ENCODE measurements at regions not wholly inside any gene's neighbourhood (a gene's known extent, or its start where the extent isn't known, plus 50 kb on each side); places are given as distances from the start of the nearest gene placed in this dataset.
"Not testable (repeated sequence)": the region's sequence is repeated elsewhere in the genome, so short reads cannot be mapped to it uniquely, and the experiment has no call there.

DNA sequence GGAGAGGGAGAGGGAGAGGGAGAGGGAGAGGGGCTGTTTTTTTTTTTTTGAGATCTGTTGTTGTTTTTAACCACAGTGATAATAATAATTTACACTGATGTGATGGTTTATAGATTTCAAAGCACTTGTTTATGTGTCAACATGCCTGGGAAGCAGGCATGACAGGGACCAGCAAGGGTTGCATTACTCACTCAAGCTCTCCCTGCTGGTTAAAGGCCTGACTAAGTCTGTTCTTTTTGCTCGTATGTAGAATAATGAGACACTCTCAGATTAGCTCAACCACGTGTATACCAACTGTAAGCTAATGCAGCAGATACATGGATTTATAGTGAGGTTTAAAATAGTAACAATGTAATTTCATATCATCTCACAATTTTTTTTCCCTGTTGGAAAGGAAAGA lies 134.6 kb upstream of the BOD1L1 start:
- DNase-seq (ENCODE audit: low read depth in 2 of 2) = no peak

DNA sequence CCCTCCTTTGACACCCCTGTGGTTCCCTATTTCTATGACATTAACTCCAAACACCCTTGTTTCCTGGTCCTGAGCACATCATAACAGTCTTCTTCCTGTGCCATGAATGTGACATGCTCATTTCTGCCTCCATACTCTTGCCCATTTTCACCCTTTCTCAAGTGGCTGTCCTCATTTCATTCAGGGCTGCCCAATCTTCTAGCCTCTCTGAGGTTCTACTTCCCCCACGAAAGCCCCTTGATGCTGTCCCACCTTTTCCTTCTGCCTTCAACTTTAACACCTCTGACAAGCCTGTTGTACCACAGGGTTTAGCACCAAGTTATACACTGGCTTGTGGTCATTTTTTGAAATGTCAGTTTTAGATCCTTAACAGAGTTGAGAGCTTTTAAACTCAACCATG lies 136.2 kb upstream of the BOD1L1 start:
- DNase-seq (ENCODE audit: low read depth in 2 of 2) = no peak

DNA sequence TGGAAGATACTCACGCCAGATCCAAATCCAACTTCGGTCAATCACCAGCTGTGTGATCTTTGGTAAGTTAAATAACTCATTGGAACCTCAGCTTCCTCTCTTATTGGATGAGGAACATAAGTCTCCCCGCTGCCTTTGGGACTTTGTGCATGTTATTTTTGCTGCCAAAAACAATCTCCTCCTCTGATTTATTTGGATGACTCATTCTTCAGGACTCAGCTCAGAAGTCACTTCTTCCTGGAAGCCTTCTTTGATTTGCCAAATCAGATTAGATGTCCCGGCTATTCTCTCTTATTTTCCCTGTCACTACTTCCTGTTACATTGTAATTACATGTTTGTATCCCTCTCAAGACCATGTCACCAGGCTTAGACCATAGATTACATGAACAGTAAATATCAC lies 138.0 kb upstream of the BOD1L1 start:
- no peak for DNase-seq (ENCODE audit: low read depth in 2 of 2)

DNA sequence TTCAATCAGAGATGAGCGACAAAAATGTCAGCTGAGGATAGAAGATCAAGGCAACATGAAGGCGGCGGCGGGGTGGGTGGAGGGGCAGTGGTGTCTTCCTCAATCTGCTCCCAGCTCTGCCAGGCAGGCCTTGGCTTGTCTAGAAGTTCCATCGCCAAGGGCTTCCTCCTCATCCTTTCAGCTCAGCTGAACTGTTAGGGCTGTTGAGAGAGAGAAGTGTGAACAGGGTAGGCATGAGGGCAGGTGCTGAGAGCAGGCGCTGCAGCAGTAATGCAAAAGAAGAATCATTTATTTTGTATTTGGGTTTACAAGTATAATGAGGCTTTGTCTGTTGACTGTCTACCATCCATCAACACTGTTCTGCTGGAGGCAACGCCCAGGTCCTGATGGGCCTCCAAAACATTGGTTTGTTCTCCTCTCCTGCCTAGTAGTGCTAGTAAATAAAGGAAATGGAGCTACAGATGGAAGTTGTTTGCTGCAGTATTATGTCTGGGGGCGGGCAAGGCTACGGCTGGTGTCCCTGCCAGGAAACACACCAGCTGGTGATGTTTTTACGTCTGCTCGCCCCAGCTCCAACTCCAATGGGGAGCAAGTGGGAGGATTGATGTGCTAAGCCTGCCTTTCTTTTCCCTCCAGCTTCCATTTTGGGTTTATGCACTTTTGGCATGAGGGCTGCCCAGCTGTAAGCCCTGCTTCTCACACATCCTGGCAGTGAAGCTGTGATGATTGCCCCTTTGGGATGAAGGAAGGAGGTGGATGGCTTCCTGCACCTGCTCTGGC lies 139.4 kb upstream of the BOD1L1 start:
- DNase-seq (ENCODE audit: low read depth in 2 of 2) = no peak

DNA sequence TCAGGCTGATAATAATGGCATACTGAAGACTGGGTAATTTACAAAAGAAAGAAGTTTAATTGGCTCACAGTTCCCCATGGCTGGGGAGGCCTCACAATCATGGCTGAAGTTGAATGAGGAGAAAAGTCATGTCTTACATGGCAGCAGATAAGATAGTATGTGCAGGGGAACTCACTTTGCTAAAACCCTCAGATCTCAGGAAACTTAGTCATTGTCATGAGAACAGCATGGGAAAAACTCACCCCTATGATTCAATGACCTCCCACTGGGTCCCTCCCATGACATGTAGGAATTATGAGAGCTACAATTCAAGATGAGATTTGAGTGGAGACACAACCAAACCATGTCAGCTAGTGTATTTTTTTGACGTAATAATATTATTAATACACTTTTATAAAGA lies 149.8 kb upstream of the BOD1L1 start:
- DNase-seq (ENCODE audit: low read depth in 2 of 2) = no peak

DNA sequence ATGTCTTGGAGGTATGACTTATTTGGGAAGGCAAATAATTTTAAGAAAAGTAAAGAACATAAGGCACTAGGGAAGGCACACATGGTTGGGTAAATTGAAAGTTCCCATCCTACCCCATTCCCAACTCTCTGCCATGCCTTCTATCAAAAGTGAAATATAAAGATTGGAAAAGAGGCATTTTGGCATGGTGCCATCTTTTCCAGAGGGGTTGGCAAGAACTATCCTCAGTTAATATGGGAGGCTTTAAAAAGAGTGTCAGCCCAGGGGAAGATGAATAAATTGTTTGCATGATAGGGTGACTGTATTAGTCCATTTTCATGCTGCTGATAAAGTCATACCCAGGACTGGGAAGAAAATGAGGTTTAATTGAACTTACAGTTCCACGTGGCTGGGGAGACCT lies 150.8 kb upstream of the BOD1L1 start:
- DNase-seq (ENCODE audit: low read depth in 2 of 2) = no peak

DNA sequence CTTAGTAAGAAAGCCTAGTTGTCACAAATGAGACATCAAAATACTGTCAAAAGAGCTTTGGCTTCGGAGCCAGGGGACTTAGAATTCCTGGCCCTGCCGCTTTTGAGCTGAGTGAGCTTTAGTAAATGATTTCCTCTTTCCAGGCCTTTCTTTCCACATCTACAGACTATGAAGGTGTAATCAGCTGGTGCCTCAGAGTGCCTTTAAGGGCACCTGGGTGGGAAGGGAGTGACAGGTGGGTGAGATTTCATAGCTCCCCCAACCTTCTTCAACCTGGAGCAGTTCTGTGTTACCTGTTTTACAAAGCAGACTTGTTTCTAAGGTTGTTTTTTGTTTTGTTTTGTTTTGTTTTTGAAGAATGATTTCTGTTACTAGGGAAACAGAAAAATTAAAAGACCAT lies 154.7 kb upstream of the BOD1L1 start:
- no peak for DNase-seq (ENCODE audit: low read depth in 2 of 2)

DNA sequence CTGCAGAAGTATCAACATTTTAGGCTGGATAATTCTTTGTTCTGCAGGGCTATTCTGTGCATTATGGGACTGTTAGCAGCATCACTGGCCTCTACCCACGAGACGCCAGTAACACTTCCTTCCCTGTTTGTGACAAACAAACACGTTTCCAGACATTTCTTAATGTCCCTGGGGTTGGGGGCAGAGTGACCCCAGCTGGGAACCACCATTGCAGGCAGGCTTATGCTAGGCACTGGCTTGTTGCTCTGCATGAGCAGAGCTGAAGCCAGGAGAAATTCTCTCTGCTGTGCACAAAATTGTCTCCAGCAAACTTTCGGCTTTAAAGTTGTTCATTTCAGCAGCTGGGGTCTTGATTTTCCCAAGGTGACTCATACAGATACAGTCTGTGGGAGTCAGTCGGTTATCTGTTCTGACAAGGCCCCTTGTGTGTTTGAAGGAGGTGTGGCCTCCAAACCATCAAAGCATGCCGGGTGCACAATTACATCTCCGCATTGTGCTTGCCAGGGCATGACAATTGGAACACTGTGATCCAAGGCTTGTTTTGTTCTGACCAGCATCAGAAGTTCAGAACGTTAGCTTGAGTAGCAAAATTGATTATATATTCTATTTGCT lies 156.4 kb upstream of the BOD1L1 start:
- no peak for DNase-seq (ENCODE audit: low read depth in 2 of 2)

DNA sequence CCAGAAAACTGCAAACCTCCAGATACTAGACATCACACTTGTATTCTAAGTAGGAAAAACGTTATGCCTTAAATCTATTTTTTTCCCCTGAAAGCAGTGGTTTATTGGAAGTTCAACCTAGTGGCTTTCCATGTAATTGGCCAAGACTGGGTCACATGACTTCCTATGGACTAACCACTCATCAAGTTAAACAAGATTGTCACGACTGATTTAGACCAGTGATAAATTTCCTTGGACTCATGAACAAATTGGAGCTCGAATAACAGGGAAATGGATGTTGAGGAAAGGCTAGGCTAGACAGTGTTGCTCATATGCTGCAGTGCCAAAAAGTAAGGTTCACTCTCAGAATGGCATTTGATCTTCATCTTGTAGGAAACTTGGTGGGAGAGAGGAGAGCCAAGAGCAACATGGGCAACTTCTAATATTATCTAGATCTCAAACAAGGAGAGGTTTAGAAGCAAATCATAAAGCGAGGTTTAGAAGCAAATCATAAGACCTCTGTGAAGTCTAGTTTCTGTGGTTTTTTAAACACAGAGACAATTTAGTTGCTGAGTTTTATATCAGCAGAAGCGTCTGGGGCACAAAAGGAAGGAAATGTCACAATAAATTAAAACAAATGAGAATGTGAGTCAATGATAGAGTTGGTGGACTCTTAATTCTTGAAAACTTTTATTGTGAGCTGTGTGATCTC lies 165.6 kb upstream of the BOD1L1 start:
- no peak for DNase-seq (ENCODE audit: low read depth in 2 of 2)

DNA sequence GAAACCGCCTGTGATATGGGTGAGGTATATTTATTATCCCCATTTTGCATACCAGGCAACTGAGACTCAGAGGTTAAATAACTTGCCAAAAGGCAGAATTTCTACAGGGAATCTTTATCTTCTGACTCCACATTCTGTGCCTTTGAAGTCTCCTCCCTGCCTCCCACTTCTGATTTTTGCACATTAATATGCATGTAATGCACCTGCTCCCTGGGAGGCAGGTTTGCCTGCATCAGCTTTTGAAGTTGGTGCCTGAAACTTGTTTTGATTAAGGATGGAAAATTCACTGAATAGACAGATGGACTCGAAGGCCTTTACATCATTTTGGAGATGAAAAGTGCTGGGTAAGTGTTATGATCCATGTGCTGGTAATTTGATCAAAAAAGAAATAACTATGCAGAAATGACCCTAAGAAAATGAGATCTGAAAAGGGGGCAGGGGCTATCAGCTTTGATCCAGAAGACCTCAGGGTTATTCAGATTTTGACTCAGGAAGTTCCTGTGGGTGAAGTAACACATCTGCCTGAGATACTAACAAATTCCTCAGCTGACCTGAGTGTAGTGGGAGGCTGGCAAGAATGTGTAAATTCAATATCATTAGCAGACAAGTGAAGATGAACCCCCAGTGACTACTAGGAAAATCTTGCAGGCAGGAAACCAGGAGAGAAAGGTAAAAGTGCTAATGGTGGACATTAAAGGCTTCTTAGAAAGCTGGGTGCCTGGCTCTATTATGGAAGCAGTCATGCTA lies 167.5 kb upstream of the BOD1L1 start:
- no peak for DNase-seq (ENCODE audit: low read depth in 2 of 2)

DNA sequence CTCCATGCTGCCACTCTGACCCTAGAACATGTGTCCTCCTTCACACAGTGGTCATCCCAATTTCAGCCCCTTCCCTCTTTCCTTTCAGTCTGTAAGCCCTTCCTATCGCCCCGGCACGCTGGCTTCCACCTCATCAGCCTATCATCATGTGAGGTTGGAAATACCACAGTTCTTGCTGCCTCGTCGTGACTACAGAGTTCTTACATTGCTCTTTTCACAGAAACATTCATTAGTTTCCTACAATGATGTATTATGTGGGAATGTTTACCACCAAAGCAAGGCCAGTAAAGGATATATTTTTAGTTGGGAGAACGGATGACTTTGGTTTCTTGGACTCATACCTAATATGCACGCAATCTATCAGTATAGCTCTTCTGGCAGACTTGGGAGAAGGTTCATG lies 169.5 kb upstream of the BOD1L1 start:
- DNase-seq (ENCODE audit: low read depth in 2 of 2) = no peak

DNA sequence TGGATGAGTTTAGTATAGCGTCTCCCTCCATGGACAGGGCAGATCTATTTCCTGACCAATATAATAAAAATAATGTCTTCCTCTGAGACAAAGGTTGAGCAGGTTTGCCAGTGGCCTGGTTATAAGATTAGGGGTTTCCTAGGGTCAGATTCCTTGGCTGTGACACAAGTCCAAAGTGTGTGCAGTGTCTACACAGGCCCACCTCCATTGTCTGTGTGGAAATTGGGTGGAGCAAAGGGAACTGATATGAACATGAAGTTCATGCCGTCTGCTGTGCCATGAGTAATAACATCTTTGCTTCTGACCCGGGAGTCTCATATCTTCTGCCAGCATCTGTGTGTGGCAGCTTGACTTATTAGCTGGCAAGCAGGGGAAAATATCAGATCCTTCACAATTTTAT lies 187.7 kb upstream of the BOD1L1 start:
- DNase-seq (ENCODE audit: low read depth in 2 of 2) = no peak

DNA sequence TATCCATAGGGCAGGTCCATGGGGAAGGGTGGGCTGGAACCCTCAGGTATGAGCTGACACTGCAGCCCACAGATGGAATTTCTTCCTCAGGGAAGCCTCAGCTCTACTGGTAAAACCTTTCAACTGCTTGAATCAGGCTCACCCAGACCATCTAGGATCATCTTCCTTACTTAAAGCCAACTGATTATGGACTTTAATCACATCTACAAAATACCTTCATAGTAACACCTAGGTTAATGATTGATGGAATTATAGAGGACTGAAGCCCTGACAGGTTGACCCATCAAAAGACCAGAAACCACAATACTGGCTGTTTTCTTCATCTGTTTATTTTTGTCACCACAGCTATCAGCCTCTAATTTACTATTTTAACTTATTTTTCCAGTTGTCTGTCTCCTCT lies 188.9 kb upstream of the BOD1L1 start:
- DNase-seq (ENCODE audit: low read depth in 2 of 2) = no peak

DNA sequence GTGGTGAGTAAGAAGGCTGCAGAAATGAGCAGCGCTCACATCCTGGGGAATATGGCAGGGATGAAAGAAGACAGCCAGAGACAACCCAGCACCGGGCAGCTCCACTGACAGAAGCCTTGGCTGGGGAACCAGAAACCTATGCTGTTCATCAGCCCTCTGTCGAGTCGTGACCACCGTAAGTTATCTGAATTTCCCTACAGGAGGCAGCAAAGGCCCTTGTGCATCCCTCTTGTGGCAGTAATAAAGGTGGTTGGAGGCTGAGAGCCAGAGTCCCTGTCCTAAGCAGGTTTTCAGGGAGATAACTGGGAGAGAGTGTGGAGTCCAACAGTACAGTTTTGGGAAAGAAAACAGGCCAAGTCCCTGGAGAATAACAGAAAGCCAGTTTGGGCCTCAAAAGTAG lies 194.0 kb upstream of the BOD1L1 start:
- DNase-seq (ENCODE audit: low read depth in 2 of 2) = no peak

DNA sequence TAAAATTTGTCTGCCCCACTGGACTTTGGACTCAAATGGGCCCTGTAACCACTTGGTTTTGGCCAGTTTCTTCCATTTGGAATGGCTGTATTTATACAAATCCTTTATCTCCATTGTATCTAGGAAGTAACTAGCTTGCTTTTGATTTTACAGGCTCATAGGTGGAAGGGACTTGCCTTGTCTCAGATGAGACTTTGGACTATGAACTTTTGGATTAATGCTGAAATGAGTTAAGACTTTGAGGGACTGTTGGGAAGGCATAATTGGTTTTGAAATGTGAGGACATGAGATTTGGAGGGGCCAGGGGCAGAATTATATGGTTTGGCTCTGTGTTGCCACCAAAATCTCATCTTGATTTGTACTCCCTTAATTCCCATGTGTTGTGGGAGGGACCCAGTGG lies 198.3 kb upstream of the BOD1L1 start:
- not testable (repeated sequence) for DNase-seq (ENCODE audit: low read depth in 2 of 2)

DNA sequence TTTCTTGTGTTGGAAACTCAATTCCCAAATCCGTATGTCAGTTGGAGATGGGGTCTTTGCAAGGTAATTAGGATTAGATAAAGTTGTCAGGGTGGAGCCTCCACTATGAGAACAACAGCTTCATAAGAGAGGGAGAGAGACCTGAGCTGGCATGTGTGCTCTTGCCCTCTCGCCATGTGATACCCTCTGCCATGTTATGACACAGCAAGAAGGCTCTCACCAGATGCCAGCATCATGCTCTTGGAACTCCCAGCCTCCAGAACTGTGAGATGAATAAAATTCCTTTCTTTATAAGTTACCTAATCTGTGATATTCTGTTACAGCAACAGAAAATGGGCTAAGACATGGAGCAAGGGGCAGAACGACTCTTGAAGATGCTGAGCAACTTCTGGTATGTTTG lies 201.9 kb upstream of the BOD1L1 start:
- DNase-seq (ENCODE audit: low read depth in 2 of 2) = no peak

DNA sequence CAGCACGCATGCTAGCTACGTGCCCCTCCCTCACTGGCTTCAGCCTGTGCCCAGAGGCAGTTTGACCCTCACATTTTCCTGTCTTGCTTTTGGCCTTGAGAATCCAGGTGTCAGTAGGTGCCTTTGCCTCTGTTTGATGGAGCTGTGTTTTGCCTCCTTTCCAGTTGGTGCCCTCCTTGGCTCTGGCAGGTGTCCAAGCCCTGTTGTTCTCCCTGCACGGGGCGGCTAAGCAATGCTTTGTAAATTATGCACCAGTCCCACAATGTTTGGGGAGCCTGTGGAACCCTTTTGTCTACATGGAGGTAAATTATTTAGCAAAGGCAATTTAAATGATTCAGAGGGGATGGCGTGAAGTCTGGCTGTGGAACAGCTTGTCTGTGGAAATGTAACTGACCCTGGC lies 202.9 kb upstream of the BOD1L1 start:
- DNase-seq (ENCODE audit: low read depth in 2 of 2) = no peak

DNA sequence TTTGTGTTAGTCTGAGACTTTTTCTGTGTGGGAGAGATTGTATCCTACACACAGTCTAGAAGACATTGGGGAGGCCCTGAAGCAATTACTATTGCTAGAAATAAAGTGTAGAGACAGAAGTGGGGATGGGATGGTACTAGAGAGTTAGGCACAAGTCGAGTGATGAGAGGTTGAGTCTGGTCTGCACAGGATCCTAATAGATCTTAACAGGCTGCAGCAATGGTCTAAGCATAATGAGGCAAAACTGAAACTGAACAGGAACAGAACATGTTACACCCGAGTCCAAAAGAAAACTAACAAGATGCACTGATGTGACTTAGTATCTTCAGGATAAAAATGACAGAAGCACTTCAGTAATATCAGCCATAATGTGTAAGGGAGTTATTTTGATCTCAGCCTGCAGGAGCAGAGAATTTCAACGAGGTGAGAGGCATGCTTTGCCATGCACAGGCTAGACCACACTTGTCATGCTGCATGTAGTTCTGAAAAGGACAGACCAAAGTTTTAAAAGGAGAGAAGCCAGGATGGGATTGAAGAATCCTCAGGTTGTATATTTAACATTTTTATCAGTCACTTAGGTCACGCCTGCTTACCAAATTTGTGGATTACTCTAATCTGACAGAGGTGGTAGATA lies 205.8 kb upstream of the BOD1L1 start:
- DNase-seq (ENCODE audit: low read depth in 2 of 2) = no peak

DNA sequence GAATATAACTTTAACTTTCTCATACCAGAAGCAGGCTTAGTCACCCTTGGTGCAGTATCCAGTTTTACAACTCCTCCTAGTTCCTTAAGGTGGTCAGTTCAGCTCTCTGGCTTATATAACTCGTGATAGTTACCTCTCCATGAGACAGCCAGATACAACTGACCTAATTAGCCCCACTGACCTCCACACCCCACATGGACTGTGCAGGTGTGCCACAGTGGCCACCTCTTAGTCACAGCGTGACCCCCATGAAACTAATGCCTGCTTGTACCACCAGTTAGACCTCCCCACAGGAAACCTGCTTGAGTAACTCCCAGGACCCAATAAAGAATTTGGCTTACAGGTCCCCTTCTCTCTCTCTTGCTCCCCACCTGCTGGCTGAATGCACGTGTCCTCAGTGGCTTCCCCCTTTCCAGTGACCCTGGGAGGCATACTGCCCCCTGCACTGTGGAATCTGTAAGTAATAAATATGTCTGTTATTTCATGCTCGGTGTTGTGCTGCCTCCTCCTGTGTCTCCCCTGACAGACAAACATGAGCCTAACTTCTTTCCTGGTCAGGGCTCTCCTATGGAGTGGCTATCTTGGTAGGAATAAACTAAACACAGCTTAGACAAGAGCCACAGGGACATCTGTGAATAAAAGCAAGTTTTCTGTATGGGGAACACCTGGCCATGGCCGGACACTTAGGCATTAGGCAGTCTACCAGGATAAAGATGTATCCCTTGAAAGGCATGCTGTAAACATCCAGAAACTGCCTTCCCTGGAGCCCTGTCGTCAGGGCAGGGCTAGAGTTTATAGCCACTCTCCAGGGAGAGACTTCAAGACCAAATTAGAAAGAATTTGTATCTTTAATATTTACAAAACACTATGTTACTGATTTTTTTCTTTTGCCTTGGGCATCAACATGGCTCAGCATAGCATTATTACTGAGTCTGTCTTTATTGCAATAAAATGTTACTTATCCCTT lies 209.7 kb upstream of the BOD1L1 start:
- no peak for DNase-seq (ENCODE audit: low read depth in 2 of 2)

DNA sequence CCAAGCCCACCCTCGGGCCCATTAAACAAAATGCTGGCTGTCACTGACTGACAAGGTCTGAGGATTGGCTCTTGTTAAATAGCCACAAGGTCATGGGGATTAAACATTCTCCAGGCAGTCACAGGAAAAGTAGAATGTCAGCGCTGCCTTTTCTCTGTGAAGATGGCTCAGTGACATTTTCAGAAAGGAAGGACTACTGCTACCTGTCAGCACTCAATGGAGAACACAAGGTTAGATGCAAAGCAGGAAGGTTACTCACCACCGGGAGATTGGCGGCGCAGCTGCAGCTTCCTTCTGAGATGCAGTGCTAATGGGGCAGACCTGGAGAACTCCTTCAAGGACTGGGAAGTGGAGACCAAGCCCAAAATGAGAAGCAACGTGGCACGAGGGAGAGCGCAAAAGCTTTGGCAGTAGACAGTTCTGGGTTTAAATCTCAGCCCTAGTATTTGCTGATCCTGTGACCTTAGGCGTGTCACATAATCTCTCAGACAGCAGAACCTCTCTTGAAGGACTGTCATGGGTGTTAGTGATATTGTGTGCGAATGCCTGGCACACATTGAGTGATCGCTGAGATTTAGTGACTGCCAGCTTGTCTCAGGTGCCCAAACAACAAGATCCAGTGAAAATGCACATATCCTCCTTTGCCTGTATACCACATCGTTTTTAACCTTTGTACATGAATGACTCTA lies 213.1 kb upstream of the BOD1L1 start:
- no peak for DNase-seq (ENCODE audit: low read depth in 2 of 2)

All from stimulated activated CD4-positive, alpha-beta T cell treated with anti-CD3 and anti-CD28 coated beads, Interleukin-4, amount 100 ng/mL, for 48 hours (primary cell).